Inflammatory macrophage treated with lipopolysaccharide for 1 hour (primary cell): ENCODE measurements at regions not wholly inside any gene's neighbourhood (a gene's known extent, or its start where the extent isn't known, plus 50 kb on each side); places are given as distances from the start of the nearest gene placed in this dataset.
"Not testable (repeated sequence)": the region's sequence is repeated elsewhere in the genome, so short reads cannot be mapped to it uniquely, and the experiment has no call there.

Experiments used
- DNase-seq, 2 donors: peaks; one replicate each; pipeline ENCODE4 v3.0.0-alpha.2; 2020 to 2022

- DNase-seq = no peak
These were observed 113.7 kb downstream of the TRIM27 start for GRCh38 chr6:28809947-28810658.

- DNase-seq = no peak
These were observed 113.1 kb downstream of the TRIM27 start for GRCh38 chr6:28810659-28811053.

DNA sequence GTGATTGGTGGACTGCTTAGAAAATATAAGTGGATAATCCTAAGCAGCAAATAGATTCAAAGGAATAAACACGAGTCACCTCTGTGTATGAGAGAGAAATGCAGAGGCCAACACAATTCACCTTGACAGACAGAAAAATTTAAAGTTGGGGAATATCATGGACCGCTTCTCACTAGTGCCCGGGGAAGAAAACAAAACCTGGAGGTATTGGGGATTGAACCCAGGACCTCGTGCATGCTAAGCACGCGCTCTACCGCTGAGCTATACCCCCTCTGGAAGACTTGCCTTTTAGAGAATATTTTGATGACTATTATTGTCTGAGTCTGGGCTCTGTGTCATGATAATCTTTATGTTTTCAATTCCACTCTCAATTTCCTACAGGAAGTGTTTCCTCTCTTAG, 111.9 kb downstream of the TRIM27 start:
- no peak for DNase-seq

DNA sequence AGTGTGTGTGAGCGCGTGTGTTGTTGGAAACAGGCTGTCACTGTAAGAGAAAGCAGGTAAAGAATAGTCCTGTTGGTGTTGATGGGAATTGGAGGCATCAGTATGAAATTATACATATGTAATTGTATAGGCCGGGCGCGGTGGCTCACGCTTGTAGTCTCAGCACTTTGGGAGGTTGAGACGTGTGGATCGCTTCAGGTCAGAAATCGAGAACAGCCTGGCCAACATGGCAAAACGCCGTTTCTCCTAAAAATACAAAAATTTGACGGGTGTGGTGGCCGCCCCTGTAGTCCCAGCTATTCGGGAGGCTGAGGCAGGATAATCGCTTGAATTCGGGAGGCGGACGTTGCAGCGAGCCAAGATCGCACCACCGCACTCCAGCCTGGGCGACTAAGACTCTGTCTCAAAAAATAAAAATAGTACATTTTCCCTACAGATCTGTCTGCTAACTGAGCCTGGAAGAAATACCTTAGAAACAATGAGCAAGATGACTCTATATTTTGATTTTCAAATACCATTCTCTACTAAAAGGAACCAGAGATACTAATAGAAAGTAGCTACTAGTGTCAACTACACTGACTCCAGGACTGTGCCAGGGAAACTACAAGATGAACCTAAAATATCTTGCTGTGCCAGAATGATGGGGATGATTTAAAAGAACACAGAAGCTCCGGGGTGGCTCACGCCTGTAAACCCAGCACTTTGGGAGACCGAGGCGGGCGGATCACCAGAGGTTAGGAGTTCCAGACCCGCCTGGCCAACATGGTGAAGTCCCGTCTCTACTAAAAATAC, 110.8 kb downstream of the TRIM27 start:
- no peak for DNase-seq

DNA sequence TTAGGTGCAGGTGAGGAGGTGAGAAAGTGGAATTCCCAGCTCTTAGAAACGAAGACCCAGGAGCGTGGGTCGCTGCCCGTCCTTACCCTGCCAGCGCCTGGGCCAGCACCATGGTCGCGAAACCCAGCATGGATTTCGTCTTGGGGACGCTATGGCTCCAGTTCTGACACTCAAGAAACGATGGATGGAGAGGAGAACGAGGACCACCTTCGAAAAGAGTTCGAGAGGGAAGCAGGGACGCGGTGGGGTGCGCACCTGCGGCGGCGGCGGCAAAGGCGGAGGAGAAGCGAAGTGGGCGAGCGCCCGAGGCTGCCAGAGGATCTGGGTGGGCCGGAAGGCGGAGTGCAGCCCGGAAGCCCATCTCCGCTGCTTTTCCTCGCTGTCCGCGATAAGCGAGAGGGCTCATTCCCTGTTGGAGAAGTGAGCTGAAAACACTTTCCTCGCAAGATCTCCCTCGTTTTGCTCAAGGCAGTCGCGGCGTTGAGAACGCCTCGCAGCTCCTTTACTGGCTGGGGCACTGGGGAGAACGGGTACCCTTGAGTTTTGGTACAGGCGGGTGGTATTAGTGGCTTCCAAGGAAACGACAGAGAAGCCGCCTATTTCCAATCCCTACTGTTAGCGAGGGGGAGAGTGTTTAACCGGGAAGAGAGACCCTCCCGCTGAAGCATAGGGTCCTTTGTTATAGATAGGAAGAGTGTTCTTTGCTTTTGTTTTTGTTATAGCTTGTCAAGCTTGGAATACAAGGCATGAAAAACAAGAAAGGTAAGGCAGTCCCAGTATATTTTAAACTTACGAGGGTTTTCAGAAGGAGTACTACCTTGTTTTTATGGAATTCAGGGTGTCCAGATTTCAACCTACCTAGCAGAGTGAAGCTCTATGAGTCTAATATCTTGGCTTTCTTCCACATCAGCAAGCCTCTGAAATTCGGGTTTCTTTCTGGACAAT, 109.5 kb downstream of the TRIM27 start:
- no peak for DNase-seq

DNA sequence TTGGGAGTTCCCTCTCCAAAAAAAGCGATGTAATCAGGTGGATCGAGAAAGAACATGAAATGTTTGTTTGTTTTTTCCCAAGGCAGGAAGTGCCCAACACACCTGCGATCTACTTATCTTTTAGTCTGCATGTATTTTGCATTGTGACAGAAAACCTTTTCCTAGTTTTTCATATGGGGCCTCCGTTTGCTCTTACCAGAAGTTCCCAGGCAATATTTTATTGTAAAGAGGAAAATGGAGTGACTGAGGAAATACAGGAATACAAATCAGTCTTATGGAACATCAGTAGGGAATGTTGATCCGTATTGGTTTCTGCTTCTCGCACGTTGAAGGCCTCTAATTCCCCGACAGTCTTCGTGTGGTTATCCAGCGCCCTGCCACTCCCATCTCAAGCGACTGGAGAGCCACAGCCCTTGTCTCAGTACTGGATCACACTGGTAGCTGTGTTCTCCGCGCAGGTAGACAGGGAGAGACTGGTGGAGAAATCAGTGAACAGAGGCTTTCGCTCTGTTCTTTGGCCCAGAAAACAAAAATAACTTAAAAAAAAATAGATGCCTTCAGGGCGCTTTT, 107.4 kb downstream of the TRIM27 start:
- DNase-seq = no peak

DNA sequence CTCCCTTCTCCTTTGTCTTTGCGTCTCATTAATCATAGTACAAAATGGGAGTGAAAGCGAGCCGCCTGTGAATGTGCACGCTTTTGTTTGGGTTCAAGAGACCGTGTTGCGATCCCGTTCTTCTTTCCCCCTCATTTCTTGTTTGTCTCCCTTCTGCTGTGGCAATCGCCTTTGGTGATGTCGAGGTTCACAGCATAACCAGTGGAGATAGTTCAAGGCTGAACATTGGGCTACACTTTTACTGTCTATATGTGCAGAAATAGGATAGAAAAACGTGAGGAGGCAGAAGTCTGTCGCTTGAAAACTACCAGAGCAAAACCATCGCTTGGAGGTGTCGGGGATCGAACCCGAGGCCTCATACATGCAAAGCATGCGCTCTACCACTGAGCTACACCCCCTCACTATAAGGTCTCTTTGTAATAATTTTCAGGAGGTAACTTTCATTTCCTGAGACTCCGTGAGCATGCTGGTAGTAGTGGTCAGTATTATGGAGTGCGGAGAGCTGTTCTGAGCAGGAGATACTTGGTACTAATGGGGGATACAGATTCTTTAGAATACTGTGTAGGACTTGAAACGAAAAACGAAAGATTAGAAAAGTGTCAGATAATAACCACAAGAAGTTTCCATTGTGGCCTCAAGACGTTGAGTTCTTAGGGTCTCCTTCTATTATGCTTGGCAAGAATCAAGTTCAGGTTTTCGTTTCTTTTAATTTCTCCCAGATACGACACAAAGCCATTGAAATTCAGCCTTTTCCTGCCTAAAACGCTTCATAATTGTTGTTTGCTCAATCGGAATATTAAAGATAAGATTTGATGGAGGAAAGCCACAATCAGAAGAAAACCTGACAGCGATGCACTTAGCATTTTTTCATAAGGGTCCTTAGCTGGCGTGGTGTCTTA, 106.6 kb downstream of the TRIM27 start:
- DNase-seq = no peak

- DNase-seq = no peak
These were observed 106.0 kb downstream of the TRIM27 start for GRCh38 chr6:28817808-28818145.

DNA sequence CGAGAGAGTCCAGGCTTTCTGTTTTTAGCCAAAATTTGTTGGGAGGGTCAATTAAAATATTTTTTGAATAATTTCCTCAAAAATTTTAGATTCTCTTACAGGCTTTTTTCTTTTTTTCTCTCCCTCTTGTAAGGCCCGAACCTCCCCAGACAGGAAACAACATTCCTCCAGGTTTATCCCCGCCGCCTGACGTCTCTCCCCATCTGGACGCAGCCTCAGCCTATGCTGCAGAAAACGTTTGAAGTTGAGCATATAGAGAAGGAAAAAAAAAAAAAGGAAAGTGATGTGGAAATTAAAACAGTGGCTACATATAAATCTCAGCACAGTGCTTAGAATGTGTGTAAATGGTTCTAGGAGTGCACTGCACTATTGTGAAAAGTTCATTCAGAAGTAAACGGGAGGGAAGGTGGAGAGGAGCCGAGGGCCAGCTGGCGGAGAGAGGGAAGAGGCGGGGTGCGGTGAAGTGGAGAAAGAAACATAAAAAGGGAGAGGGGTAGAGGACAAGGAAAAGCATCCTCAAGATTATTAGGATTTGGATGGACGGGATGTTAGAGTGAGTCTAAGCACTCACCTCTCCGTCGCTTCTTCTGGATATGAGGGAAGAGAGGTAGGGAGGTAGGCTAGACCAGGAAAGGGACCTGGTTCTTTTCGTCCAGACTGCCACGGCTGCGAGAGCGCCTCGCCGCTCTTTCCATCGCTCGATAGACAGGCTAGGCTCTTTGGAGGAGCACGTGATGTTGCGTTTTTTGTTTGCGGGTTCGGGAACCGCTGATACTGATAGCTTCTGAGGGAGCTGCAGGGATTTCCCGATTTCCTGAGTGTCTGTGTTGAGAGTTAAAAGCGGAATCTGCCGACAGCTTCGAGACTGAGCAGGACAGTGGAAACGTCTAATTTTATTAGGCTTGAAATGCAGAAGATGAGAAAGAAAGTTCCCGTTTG, 98.7 kb downstream of the TRIM27 start:
- no peak for DNase-seq

- no peak for DNase-seq
These were observed 98.0 kb downstream of the TRIM27 start for GRCh38 chr6:28825732-28826293.

- DNase-seq = not testable (repeated sequence)
These were observed 92.1 kb downstream of the TRIM27 start for GRCh38 chr6:28831683-28832082.

DNA sequence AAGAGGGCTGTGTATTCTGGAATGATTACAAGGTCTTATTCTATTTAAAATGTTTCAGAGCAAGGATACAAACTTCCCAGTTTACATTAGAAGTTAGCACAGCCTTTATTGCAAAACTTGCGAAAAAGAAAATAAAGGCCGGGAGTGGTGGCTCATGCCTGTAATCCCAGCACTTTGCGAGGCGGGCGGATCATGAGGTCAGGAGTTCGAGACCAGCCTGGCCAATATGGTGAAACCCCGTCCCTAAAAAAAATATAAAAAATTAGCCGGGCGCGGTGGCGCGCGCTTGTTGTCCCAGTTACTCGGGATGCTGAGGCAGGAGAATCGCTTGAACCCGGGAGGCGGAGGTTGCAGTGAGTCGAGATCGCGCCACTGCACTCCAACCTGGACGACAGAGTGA, 87.1 kb downstream of the TRIM27 start:
- not testable (repeated sequence) for DNase-seq

GRCh38 chr6:28838289-28838633, 85.5 kb downstream of the TRIM27 start:
- peak; percentile 58 to 94 for DNase-seq

- peak; percentile 72 to 82 for DNase-seq
These were observed 84.9 kb downstream of the TRIM27 start for GRCh38 chr6:28838634-28839442.

GRCh38 chr6:28839443-28840120, 84.2 kb downstream of the TRIM27 start:
- no peak for DNase-seq

GRCh38 chr6:28841290-28841689, 82.5 kb downstream of the TRIM27 start:
- no peak for DNase-seq

GRCh38 chr6:28848756-28849155, 75.0 kb downstream of the TRIM27 start:
- DNase-seq = not testable (repeated sequence)
